ENCODE measurements at regions not wholly inside any gene's neighbourhood (a gene's known extent, or its start where the extent isn't known, plus 50 kb on each side); places are given as distances from the start of the nearest gene placed in this dataset.

- no peak for TF ChIP-seq CTCF (IDR thresholded peaks at IDR 0.05)
- no peak for TF ChIP-seq POLR2AphosphoS5 (IDR thresholded peaks at IDR 0.05)
Measured at GRCh38 chr17:13363771-13364170, 238.0 kb downstream of the HS3ST3A1 start.

Data from stomach (tissue), 4 donors.